H1 (cell line): ENCODE measurements at regions not wholly inside any gene's neighbourhood (a gene's known extent, or its start where the extent isn't known, plus 50 kb on each side); places are given as distances from the start of the nearest gene placed in this dataset.

Source experiments
- CTCF ChIA-PET: fragments of 300-600 bp; sonication (Branson Sonifier 250); formaldehyde crosslinking; loops from one replicate; lab custom pipeline; 2021; ENCODE audit not compliant: partially characterized antibody; lab: Charles Lee
- POLR2A ChIA-PET: fragments of 300-600 bp; sonication (Branson Sonifier 250); formaldehyde crosslinking; loops from one replicate; lab custom pipeline; 2021; ENCODE audit warnings: inconsistent platforms; ENCODE audit not compliant: partially characterized antibody; lab: Charles Lee
- DNase-seq, 2 experiments: peaks; one replicate each; pipeline versions ENCODE4 v3.0.0 to v3.0.0-alpha.2; 2010 to 2022; ENCODE audit warnings: low spot score in 2 of 2, low read depth in 1 of 2, mixed read lengths in 1 of 2
- FAIRE-seq: peaks from 2 replicates; lab custom pipeline; 2011; peaks lifted over from hg19 to GRCh38; lab: Jason Lieb, UNC
- H2AFZ ChIP-seq: 2 replicates; pipeline ENCODE4 v1.8.1; 2012; ENCODE audit warnings: low read length, inconsistent platforms
- H2AK5ac ChIP-seq: 2 replicates; pipeline ENCODE4 v1.6.1; 2013; ENCODE audit warnings: low read depth, low read length
- H2BK120ac ChIP-seq: replicated peaks from 2 replicates; pipeline ENCODE3; 2013; ENCODE audit warnings: low read depth, low read length, inconsistent platforms
- H2BK12ac ChIP-seq: 2 replicates; pipeline ENCODE4 v1.6.1; 2013; ENCODE audit warnings: low read depth, low read length
- H2BK15ac ChIP-seq: 2 replicates; pipeline ENCODE4 v1.6.1; 2013; ENCODE audit warnings: low read length
- H2BK20ac ChIP-seq: 2 replicates; pipeline ENCODE4 v1.6.1; 2013; ENCODE audit warnings: low read length
- H2BK5ac ChIP-seq: 2 replicates; pipeline ENCODE4 v1.6.1; 2013; ENCODE audit warnings: low read depth, low read length
- H3K14ac ChIP-seq: 2 replicates; pipeline ENCODE4 v1.6.1; 2013; ENCODE audit warnings: inconsistent platforms; ENCODE audit not compliant: insufficient read length
- H3K18ac ChIP-seq: 2 replicates; pipeline ENCODE4 v1.6.1; 2013; ENCODE audit warnings: low read length; ENCODE audit errors: extremely low read depth
- H3K23ac ChIP-seq: 2 replicates; pipeline ENCODE4 v1.6.1; 2013; ENCODE audit warnings: inconsistent platforms; ENCODE audit not compliant: insufficient read length
- H3K23me2 ChIP-seq: 2 replicates; pipeline ENCODE4 v1.6.1; 2013; ENCODE audit warnings: low read depth, low read length
- H3K27ac ChIP-seq: 2 replicates; pipeline ENCODE4 v1.6.1; 2011; ENCODE audit warnings: low read depth, low read length, inconsistent platforms
- H3K27me3 ChIP-seq, 4 experiments: replicated peaks in 1 of 4; 1 replicate in 1 of 4; 2 replicates in 3 of 4; pipeline versions ENCODE4 v1.6.1 to v1.8.1; 2011 to 2013; ENCODE audit warnings: low read length in 3 of 4, mild to moderate bottlenecking in 3 of 4, inconsistent platforms in 2 of 4, mixed read lengths in 2 of 4, moderate library complexity in 1 of 4; ENCODE audit not compliant: control insufficient read depth in 3 of 4, insufficient read depth in 3 of 4; ENCODE audit errors: extremely low read depth in 1 of 4
- H3K36me3 ChIP-seq, 4 experiments: 2 replicates each; pipeline versions ENCODE4 v1.6.1 to v1.8.1; 2011 to 2013; ENCODE audit warnings: mild to moderate bottlenecking in 4 of 4, low read length in 3 of 4, moderate library complexity in 2 of 4, control low read depth in 1 of 4, inconsistent platforms in 1 of 4; ENCODE audit not compliant: insufficient read depth in 4 of 4, control insufficient read depth in 2 of 4
- H3K4ac ChIP-seq: replicated peaks from 2 replicates; pipeline ENCODE3; 2013; ENCODE audit warnings: low read length, low read depth, mixed read lengths, inconsistent platforms; ENCODE audit not compliant: insufficient read length
- H3K4me1 ChIP-seq, 4 experiments: replicated peaks in 1 of 4; 1 replicate in 1 of 4; 2 replicates in 3 of 4; pipeline versions ENCODE4 v1.6.1 to v1.8.1; 2011 to 2013; ENCODE audit warnings: low read length in 3 of 4, inconsistent platforms in 2 of 4, mixed read lengths in 1 of 4; ENCODE audit not compliant: insufficient read depth in 4 of 4, control insufficient read depth in 3 of 4
- H3K4me2 ChIP-seq, 2 experiments: 2 replicates each; pipeline versions ENCODE4 v1.6.1 to v1.8.1; 2011 to 2013; ENCODE audit warnings: low read depth in 2 of 2, low read length in 2 of 2, control low read depth in 1 of 2, inconsistent platforms in 1 of 2, mild to moderate bottlenecking in 1 of 2; ENCODE audit not compliant: insufficient read depth in 1 of 2
- H3K4me3 ChIP-seq, 4 experiments: fragments of 200-600, 300-600 bp in 1 of 4; sonication (generic), shearing (Covaris generic), sonication (Bioruptor Twin) in 1 of 4; 2 replicates each; pipeline versions ENCODE4 v1.5.1 to v1.8.1; 2011 to 2016; ENCODE audit warnings: low read length in 4 of 4, low read depth in 3 of 4, control low read depth in 2 of 4, inconsistent platforms in 2 of 4, mild to moderate bottlenecking in 2 of 4, mixed read lengths in 1 of 4, moderate library complexity in 1 of 4; ENCODE audit not compliant: insufficient read depth in 2 of 4; ENCODE audit errors: extremely low read depth in 1 of 4
- H3K56ac ChIP-seq: replicated peaks from 2 replicates; pipeline ENCODE3; 2013; ENCODE audit warnings: low read depth, mild to moderate bottlenecking, mixed read lengths, low read length, inconsistent platforms; ENCODE audit not compliant: insufficient read length
- H3K79me1 ChIP-seq: 2 replicates; pipeline ENCODE4 v1.6.1; 2013; ENCODE audit warnings: low read depth, low read length, control low read depth
- H3K79me2 ChIP-seq, 2 experiments: 2 replicates each; pipeline versions ENCODE4 v1.6.1 to v1.8.1; 2012 to 2013; ENCODE audit warnings: low read length in 2 of 2, mild to moderate bottlenecking in 2 of 2, inconsistent platforms in 1 of 2; ENCODE audit not compliant: insufficient read depth in 2 of 2, control insufficient read depth in 1 of 2
- H3K9ac ChIP-seq, 4 experiments: replicated peaks in 1 of 4; 1 replicate in 1 of 4; 2 replicates in 3 of 4; pipeline versions ENCODE4 v1.6.1 to v1.8.1; 2011 to 2013; ENCODE audit warnings: low read depth in 3 of 4, low read length in 3 of 4, control low read depth in 2 of 4, mild to moderate bottlenecking in 2 of 4, moderate library complexity in 2 of 4, inconsistent platforms in 1 of 4; ENCODE audit errors: extremely low read depth in 1 of 4
- H3K9me3 ChIP-seq, 2 experiments: 2 replicates each; pipeline versions ENCODE4 v1.6.1 to v1.8.1; 2012 to 2013; ENCODE audit warnings: mild to moderate bottlenecking in 2 of 2, moderate library complexity in 2 of 2, control low read depth in 1 of 2, inconsistent platforms in 1 of 2, low read depth in 1 of 2, low read length in 1 of 2, mixed read lengths in 1 of 2; ENCODE audit not compliant: insufficient read depth in 2 of 2
- H4K20me1 ChIP-seq, 2 experiments: replicated peaks in 1 of 2; 2 replicates each; pipeline versions ENCODE3 to v1.8.1; 2011 to 2013; ENCODE audit warnings: inconsistent platforms in 2 of 2, low read length in 2 of 2, mild to moderate bottlenecking in 1 of 2; ENCODE audit not compliant: insufficient read depth in 2 of 2, control insufficient read depth in 1 of 2
- H4K5ac ChIP-seq: 2 replicates; pipeline ENCODE4 v1.6.1; 2013; ENCODE audit warnings: low read length, low read depth, mixed read lengths, inconsistent platforms; ENCODE audit not compliant: insufficient read length
- H4K8ac ChIP-seq: 2 replicates; pipeline ENCODE4 v1.8.0; 2013; ENCODE audit warnings: mild to moderate bottlenecking, moderate library complexity, low read length, inconsistent platforms; ENCODE audit not compliant: insufficient read depth; ENCODE audit errors: extremely low read depth
- H4K91ac ChIP-seq: replicated peaks from 2 replicates; pipeline ENCODE3; 2013; ENCODE audit warnings: low read length, mixed read lengths, inconsistent platforms; ENCODE audit not compliant: insufficient read length
- ATF3 ChIP-seq: IDR thresholded peaks from 2 replicates; pipeline ENCODE4 v1.6.1; 2011; ENCODE audit warnings: low read depth, mild to moderate bottlenecking, low read length; ENCODE audit not compliant: insufficient read depth
- BCL11A ChIP-seq, 2 experiments: IDR thresholded peaks; one replicate each; pipeline ENCODE4 v1.6.1; 2011; ENCODE audit warnings: low read depth in 2 of 2, low read length in 2 of 2, mild to moderate bottlenecking in 2 of 2
- BRCA1 ChIP-seq: IDR thresholded peaks from 2 replicates; pipeline ENCODE4 v1.6.1; 2012; ENCODE audit warnings: low read depth, low read length, improper control_type of control experiment
- HDAC2 ChIP-seq, 2 experiments: fragments of 300-600 bp in 1 of 2; sonication (generic) in 1 of 2; IDR thresholded peaks; 2 replicates each; pipeline ENCODE4 v1.6.1; 2011 to 2012; ENCODE audit warnings: low read depth in 2 of 2, low read length in 2 of 2, mild to moderate bottlenecking in 2 of 2, moderate library complexity in 2 of 2, borderline replicate concordance in 1 of 2, inconsistent platforms in 1 of 2
- RXRA ChIP-seq: IDR thresholded peaks from 2 replicates; pipeline ENCODE4 v1.6.1; 2011; ENCODE audit warnings: low read depth, mild to moderate bottlenecking, low read length, moderate library complexity; ENCODE audit not compliant: insufficient read depth
- SIX5 ChIP-seq: IDR thresholded peaks from 2 replicates; pipeline ENCODE4 v1.6.1; 2011; ENCODE audit warnings: mild to moderate bottlenecking, low read depth, low read length
- SP2 ChIP-seq: IDR thresholded peaks from 2 replicates; pipeline ENCODE4 v1.6.1; 2012; ENCODE audit warnings: mild to moderate bottlenecking, low read length, inconsistent platforms
- TAF1 ChIP-seq: IDR thresholded peaks from 2 replicates; pipeline ENCODE4 v1.6.1; 2011; ENCODE audit warnings: mild to moderate bottlenecking, low read depth, low read length
- USF2 ChIP-seq: IDR thresholded peaks from 2 replicates; pipeline ENCODE4 v1.6.1; 2011; ENCODE audit warnings: low read length, improper control_type of control experiment
- WGBS, 2 experiments: shearing (Covaris generic) in 1 of 2; methylation state at CpG; one replicate each; pipeline versions ENCODE4 v1.1.6 to v1.1.7; 2013 to 2015; ENCODE audit warnings: low lambda C conversion rate in 2 of 2, mixed read lengths in 2 of 2, inconsistent platforms in 1 of 2, low coverage in 1 of 2, missing lambda C conversion rate in 1 of 2; ENCODE audit not compliant: insufficient replicate concordance in 2 of 2, insufficient coverage in 1 of 2, insufficient read length in 1 of 2; ENCODE audit errors: extremely low coverage in 1 of 2, missing lambda C conversion rate in 1 of 2; 5-methylcytosine and 5-hydroxymethylcytosine counted together

- H3K4me1 ChIP-seq, result no peaks in the 10 kb centered on the region
- no peak overlapping the region for H3K14ac ChIP-seq
- no peak overlapping the region for H2BK5ac ChIP-seq
- H3K9me3 ChIP-seq, result no peaks in the 10 kb centered on the region
- no peaks in the 10 kb centered on the region for H4K20me1 ChIP-seq
- 71% methylated on average over 3 of the region's 3 CpGs; no CpG with 5 or more reads in 1 of the 2 experiments for WGBS, 2 experiments
- H2AFZ ChIP-seq, result no peak overlapping the region
- no peak overlapping the region for H4K91ac ChIP-seq
- H2BK12ac ChIP-seq, result no peak overlapping the region
- no peak overlapping the region for H2AK5ac ChIP-seq
- no peak overlapping the region for H3K27ac ChIP-seq
- no peaks in the 10 kb centered on the region; the same call in 1 of the 2 replicates for H3K23me2 ChIP-seq
- no peak overlapping the region for H4K5ac ChIP-seq
- no peaks in the 10 kb centered on the region for H3K79me1 ChIP-seq
- H3K79me2 ChIP-seq, result no peaks in the 10 kb centered on the region
- ChIA-PET POLR2A (no interaction called here), CTCF (interaction anchor here (2.6 kb wide), 1 partner anchor 9 kb away, joined by 15 read pairs; no protein-coding TSS in a partner anchor)
- H3K4me3 ChIP-seq, result no peak overlapping the region
- H3K27me3 ChIP-seq, result no peaks in the 10 kb centered on the region
- FAIRE-seq (no peak), DNase-seq (no peak)
- no peak overlapping the region for H3K56ac ChIP-seq
- no peak overlapping the region for H3K9ac ChIP-seq
- no peak overlapping the region for H2BK15ac ChIP-seq
- TF ChIP-seq BRCA1 (no peak), HDAC2 (IDR thresholded peaks at IDR 0.05; ENCODE audit: borderline replicate concordance in 1 of 2, low read depth in 2 of 2, low read length in 2 of 2) (no peak), ATF3 (no peak), TAF1 (no peak), SIX5 (no peak), SP2 (no peak), USF2 (no peak), BCL11A (IDR thresholded peaks at IDR 0.05; ENCODE audit: low read depth in 2 of 2, low read length in 2 of 2) (no peak), RXRA (no peak)
- no peak overlapping the region for H3K18ac ChIP-seq
- H3K36me3 ChIP-seq, result no peaks in the 10 kb centered on the region
- no peak overlapping the region for H2BK20ac ChIP-seq
- H2BK120ac ChIP-seq, result no peak overlapping the region
- H3K4ac ChIP-seq, result no peak overlapping the region
- no peak overlapping the region for H3K4me2 ChIP-seq
- no peak overlapping the region for H4K8ac ChIP-seq
- H3K23ac ChIP-seq, result no peak overlapping the region
Measured at GRCh38 chrX:101749436-101749835, 89.8 kb upstream of the ARMCX2 start.
